Kidney epithelial cell (primary cell): ENCODE measurements at regions not wholly inside any gene's neighbourhood (a gene's known extent, or its start where the extent isn't known, plus 50 kb on each side); places are given as distances from the start of the nearest gene placed in this dataset.

Source experiments
- DNase-seq: peaks from one replicate; pipeline ENCODE4 v3.0.0-alpha.2; 2010; ENCODE audit warnings: low read depth
- H3K27me3 ChIP-seq: 2 replicates; pipeline ENCODE4 v1.6.0; 2011; ENCODE audit warnings: low read length; ENCODE audit not compliant: control insufficient read depth, insufficient read depth
- H3K36me3 ChIP-seq: 2 replicates; pipeline ENCODE4 v1.5.1; 2011; ENCODE audit warnings: low read length; ENCODE audit not compliant: control insufficient read depth, insufficient read depth
- H3K4me3 ChIP-seq: 2 replicates; pipeline ENCODE4 v1.5.1; 2011; ENCODE audit warnings: low read depth, mild to moderate bottlenecking, control low read depth, low read length
- TF ChIP-seq, protein P1 (sequence below): IDR thresholded peaks from 2 replicates; pipeline ENCODE4 v1.5.1; 2011; ENCODE audit warnings: mild to moderate bottlenecking, moderate library complexity, low read length, control low read depth, inconsistent platforms; ENCODE audit not compliant: insufficient read depth, poor library complexity, severe bottlenecking

DNA sequence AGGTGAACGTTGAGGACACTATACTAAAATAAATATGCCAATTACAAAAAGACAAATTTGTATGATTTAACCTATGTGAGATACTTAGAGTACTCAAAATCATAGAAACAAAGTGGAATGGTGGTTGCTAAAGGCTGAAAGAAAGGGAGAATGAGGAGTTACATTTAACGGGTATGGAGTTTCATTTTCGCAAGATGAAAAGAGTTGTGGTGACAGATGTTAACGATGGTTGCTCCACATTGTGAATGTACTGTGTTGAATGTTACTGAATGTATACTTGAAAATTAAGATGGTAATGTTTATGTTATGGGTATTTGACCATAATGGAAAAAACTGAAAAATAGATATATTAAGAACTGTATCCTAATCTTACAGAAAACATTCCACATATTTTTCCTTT lies 51.3 kb upstream of the MOCS2 start:
- Histone ChIP-seq H3K4me3 (no peak overlapping the region), H3K27me3 (no peaks in the 10 kb centered on the region), H3K36me3 (no peaks in the 10 kb centered on the region)
- TF ChIP-seq, protein P1, sequence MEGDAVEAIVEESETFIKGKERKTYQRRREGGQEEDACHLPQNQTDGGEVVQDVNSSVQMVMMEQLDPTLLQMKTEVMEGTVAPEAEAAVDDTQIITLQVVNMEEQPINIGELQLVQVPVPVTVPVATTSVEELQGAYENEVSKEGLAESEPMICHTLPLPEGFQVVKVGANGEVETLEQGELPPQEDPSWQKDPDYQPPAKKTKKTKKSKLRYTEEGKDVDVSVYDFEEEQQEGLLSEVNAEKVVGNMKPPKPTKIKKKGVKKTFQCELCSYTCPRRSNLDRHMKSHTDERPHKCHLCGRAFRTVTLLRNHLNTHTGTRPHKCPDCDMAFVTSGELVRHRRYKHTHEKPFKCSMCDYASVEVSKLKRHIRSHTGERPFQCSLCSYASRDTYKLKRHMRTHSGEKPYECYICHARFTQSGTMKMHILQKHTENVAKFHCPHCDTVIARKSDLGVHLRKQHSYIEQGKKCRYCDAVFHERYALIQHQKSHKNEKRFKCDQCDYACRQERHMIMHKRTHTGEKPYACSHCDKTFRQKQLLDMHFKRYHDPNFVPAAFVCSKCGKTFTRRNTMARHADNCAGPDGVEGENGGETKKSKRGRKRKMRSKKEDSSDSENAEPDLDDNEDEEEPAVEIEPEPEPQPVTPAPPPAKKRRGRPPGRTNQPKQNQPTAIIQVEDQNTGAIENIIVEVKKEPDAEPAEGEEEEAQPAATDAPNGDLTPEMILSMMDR, result no peak
- DNase-seq, result no peak

GRCh38 chr5:53161876-53162275 lies 52.3 kb upstream of the MOCS2 start:
- DNase-seq, result no peak
- TF ChIP-seq, protein P1, result no peak
- no peak overlapping the region for H3K4me3 ChIP-seq
- no peaks in the 10 kb centered on the region for H3K27me3 ChIP-seq
- H3K36me3 ChIP-seq, result no peaks in the 10 kb centered on the region

DNA sequence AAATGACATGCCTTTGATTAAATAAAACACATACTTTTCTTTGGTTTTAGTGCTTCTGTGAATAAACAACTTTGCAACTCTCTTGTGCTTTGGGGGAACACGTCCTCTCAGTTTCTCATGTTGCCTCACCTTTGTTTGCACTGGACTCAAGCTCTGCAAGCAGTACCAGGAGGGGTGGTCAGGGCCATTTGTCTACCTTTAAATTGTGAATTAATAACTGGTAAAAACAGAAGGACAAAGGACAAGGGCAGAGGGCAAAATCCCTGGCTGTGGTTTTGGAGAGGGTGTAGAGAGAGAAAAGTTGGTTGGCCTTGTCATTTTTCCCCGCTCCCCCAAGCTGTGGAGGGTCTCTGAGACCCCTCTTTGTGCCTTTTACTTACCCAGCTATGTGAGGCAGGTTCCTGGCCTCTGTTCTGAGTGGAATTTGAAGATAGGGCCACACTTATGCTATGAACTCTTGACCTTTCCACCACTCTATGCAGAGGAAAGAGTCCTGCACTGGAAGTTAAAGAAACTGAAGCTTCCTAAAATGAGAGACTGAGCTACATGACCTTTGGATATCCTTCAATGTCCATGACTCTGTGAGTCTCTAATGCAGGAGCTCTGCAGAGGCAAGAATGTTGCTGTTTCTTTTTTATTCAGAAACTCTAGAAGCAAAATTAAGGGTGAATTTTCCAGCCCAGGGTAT lies 55.1 kb upstream of the MOCS2 start:
- no peaks in the 10 kb centered on the region for H3K27me3 ChIP-seq
- no peak for DNase-seq
- TF ChIP-seq, protein P1, result no peak
- no peak overlapping the region for H3K4me3 ChIP-seq
- no peaks in the 10 kb centered on the region for H3K36me3 ChIP-seq

- Histone ChIP-seq H3K27me3 (no peaks in the 10 kb centered on the region), H3K36me3 (no peaks in the 10 kb centered on the region), H3K4me3 (no peak overlapping the region)
- TF ChIP-seq, protein P1, result no peak
- DNase-seq, result no peak
Measured at GRCh38 chr5:53165431-53166182, 56.0 kb upstream of the MOCS2 start.

GRCh38 chr5:53166183-53166495 lies 56.6 kb upstream of the MOCS2 start:
- no peak for DNase-seq
- TF ChIP-seq, protein P1, result no peak
- H3K4me3 ChIP-seq, result no peak overlapping the region
- no peaks in the 10 kb centered on the region for H3K36me3 ChIP-seq
- H3K27me3 ChIP-seq, result no peaks in the 10 kb centered on the region
